ENCODE measurements at regions not wholly inside any gene's neighbourhood (a gene's known extent, or its start where the extent isn't known, plus 50 kb on each side); places are given as distances from the start of the nearest gene placed in this dataset.

GRCh38 chr18:46290440-46291020 is 186.3 kb downstream of the HAUS1 start:
- Histone ChIP-seq H3K4me1 (no peaks in the 10 kb centered on the region), H3K27ac (no peak overlapping the region), H3K27me3 (no peaks in the 10 kb centered on the region), H3K9me3 (no peaks in the 10 kb centered on the region), H3K36me3 (no peaks in the 10 kb centered on the region), H3K4me3 (no peak overlapping the region)
- intact Hi-C loops (cut with DNase I; ENCODE audit: low total_unique reads): no loop called here
- DNase-seq: no peak
- TF ChIP-seq, protein P1, sequence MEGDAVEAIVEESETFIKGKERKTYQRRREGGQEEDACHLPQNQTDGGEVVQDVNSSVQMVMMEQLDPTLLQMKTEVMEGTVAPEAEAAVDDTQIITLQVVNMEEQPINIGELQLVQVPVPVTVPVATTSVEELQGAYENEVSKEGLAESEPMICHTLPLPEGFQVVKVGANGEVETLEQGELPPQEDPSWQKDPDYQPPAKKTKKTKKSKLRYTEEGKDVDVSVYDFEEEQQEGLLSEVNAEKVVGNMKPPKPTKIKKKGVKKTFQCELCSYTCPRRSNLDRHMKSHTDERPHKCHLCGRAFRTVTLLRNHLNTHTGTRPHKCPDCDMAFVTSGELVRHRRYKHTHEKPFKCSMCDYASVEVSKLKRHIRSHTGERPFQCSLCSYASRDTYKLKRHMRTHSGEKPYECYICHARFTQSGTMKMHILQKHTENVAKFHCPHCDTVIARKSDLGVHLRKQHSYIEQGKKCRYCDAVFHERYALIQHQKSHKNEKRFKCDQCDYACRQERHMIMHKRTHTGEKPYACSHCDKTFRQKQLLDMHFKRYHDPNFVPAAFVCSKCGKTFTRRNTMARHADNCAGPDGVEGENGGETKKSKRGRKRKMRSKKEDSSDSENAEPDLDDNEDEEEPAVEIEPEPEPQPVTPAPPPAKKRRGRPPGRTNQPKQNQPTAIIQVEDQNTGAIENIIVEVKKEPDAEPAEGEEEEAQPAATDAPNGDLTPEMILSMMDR (IDR thresholded peaks at IDR 0.05): no peak

DNA sequence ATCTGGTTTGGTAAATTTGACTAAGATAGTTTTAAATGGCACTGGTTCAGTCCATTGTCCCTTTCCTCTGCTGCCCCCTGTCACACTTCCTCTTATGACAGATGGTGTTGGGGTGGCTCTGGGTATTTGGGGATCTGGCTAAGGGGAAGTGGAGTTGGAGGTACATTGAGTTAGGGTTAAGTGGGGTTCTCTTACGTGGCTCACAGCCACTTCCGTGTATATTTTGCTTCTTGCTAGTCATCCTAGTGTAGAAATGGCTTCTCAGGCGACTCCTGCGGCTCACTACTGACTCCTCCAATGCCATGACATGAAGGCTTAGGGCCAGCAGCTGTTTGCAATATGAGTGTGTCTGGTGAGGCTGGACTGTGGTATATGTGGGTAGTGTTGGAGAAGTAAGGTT is 187.0 kb downstream of the HAUS1 start:
- no peak for DNase-seq
- Histone ChIP-seq H3K4me1 (no peaks in the 10 kb centered on the region), H3K27ac (no peak overlapping the region), H3K27me3 (no peaks in the 10 kb centered on the region), H3K4me3 (no peak overlapping the region), H3K9me3 (no peaks in the 10 kb centered on the region), H3K36me3 (no peaks in the 10 kb centered on the region)
- TF ChIP-seq, protein P1 (IDR thresholded peaks at IDR 0.05): no peak
- intact Hi-C loops (cut with DNase I; ENCODE audit: low total_unique reads): no loop called here

GRCh38 chr18:46293742-46294181 is 189.6 kb downstream of the HAUS1 start:
- intact Hi-C loops (cut with DNase I; ENCODE audit: low total_unique reads): no loop called here
- Histone ChIP-seq H3K4me3 (no peak overlapping the region), H3K4me1 (no peaks in the 10 kb centered on the region), H3K27me3 (no peaks in the 10 kb centered on the region), H3K27ac (no peak overlapping the region), H3K36me3 (no peaks in the 10 kb centered on the region), H3K9me3 (no peaks in the 10 kb centered on the region)
- TF ChIP-seq, protein P1 (IDR thresholded peaks at IDR 0.05): no peak
- DNase-seq: no peak

- no peak for DNase-seq
- no peaks in the 10 kb centered on the region for H3K4me1 ChIP-seq
- intact Hi-C loops (cut with DNase I; ENCODE audit: low total_unique reads): no loop called here
- H3K27me3 ChIP-seq: no peaks in the 10 kb centered on the region
- H3K27ac ChIP-seq: no peak overlapping the region
- H3K9me3 ChIP-seq: no peaks in the 10 kb centered on the region
- TF ChIP-seq, protein P1 (IDR thresholded peaks at IDR 0.05): no peak
- H3K36me3 ChIP-seq: no peaks in the 10 kb centered on the region
- no peak overlapping the region for H3K4me3 ChIP-seq
These were observed 190.1 kb downstream of the HAUS1 start for GRCh38 chr18:46294318-46294717.

DNA sequence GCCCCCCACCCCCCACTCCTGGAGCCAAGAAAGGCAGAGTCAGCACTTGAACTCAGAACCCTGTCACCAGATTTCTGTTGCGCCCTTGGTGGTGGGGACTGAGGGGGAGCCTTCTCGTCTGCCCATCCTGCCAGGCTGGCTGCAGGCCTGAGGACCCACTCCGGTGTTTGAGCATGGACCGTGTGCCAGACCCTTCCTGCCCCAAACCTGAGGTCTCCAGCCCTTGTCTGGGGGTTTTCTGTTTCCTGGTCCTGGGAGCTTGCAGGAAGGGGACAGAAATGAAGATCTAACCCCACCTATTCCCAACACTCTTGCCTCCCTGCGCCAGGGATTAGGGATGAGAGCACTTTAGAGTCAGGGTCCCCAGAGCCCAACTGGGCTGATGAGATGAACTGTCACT is 190.6 kb downstream of the HAUS1 start:
- intact Hi-C loops (cut with DNase I; ENCODE audit: low total_unique reads): no loop called here
- H3K36me3 ChIP-seq: no peaks in the 10 kb centered on the region
- no peaks in the 10 kb centered on the region for H3K9me3 ChIP-seq
- no peak overlapping the region for H3K27ac ChIP-seq
- no peak overlapping the region for H3K4me3 ChIP-seq
- no peaks in the 10 kb centered on the region for H3K4me1 ChIP-seq
- no peak for DNase-seq
- H3K27me3 ChIP-seq: no peaks in the 10 kb centered on the region
- TF ChIP-seq, protein P1 (IDR thresholded peaks at IDR 0.05): no peak

DNA sequence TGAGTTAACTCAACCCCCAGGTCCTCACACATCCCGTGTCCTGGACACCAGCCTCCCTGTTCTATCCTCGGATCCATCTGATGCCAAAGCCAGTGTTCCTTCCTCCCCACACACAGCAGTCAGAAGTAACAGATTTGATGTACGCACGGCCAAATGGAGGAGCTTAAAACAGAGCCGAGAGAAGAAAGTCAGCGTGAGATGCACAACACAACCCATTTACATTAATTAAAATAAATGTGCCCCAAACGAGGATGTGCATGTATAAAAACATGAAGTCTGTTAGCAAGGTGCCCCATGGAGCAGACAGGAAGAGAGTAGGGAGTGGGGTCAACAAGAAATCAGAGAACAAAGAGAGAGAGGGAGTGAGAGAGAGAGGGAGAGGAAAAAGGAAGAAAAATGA is 191.2 kb downstream of the HAUS1 start:
- Histone ChIP-seq H3K27ac (no peak overlapping the region), H3K36me3 (no peaks in the 10 kb centered on the region), H3K27me3 (no peaks in the 10 kb centered on the region), H3K4me1 (no peaks in the 10 kb centered on the region), H3K9me3 (no peaks in the 10 kb centered on the region), H3K4me3 (no peak overlapping the region)
- TF ChIP-seq, protein P1 (IDR thresholded peaks at IDR 0.05): no peak
- DNase-seq: no peak
- intact Hi-C loops (cut with DNase I; ENCODE audit: low total_unique reads): no loop called here
